Fibroblast of skin of abdomen (primary cell): ENCODE measurements at regions not wholly inside any gene's neighbourhood (a gene's known extent, or its start where the extent isn't known, plus 50 kb on each side); places are given as distances from the start of the nearest gene placed in this dataset.

Experiments used
- DNase-seq: peaks from one replicate; pipeline ENCODE4 v3.0.0-alpha.2; 2013

DNA sequence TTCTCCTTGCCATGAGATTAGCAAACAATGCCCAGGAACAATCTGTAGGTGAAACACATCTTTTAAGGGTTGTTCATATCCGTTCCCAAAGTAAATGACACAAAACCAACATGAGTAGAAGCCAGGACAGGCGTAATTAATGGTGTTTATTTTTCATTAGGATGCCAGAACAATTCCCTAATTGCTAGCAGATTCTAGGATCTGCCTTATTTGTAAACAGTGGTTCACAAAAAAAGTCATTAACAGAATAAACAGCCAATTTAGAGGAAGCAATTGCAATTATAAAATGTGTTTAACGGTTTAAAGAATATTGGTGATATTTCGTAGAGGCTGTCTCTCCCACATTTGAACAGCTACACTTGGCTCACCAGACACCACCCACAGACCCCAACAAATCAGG is 250.6 kb upstream of the GPR26 start:
- no peak for DNase-seq

GRCh38 chr10:123417414-123417813 is 248.7 kb upstream of the GPR26 start:
- DNase-seq: no peak

- no peak for DNase-seq
These were observed 244.7 kb upstream of the GPR26 start for GRCh38 chr10:123421461-123421860.

GRCh38 chr10:123422261-123422660 is 243.9 kb upstream of the GPR26 start:
- DNase-seq: no peak

GRCh38 chr10:123424537-123424936 is 241.6 kb upstream of the GPR26 start:
- DNase-seq: no peak

DNA sequence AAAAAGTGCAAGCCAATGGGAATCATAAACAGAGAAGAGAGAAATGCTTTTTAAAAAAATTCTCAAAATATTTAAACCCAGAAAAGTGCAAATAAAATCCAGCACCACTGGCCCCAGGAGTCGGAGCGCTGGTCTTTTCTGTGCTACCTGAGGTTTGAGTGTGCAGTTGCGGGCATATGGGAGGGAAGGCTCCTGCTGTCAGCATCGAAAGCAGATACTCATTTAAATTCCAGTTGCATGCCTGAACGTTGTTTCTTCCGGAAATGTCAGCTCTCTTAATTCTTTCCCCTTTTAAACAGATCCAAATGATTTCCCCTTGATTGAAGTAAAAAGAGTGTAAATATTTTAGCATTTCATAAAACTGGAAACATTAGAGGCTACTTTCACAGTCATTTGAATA is 240.5 kb upstream of the GPR26 start:
- DNase-seq: no peak

DNA sequence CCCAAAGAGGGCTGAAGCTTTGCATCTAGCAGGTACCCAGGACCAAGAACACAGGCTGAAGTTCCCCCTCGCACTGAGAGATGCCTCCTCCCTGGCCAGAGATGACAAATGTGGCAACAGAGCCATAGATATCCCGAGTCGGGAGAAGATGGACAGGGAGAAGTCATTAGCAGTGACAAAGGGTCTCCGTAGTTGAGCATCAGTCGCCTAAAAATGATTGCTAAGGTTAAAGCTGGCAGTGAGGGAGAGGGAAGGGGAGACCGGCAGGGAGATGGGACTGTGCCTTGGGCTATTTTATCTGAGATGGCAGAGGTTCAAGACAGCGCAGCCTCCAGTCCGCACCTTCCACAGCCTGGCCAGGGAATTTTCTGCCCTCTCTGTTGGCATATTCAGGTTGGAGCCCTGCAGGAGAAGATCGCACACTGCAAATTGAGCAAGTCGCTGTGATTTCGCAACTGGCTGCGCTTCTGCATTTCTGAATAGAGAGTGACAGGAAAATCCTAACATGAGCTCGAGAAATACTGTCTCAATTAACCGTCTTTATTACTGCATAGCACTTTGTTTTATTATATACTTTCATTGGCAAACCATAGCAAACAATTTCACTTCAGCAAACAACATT is 238.9 kb upstream of the GPR26 start:
- DNase-seq: no peak

- no peak for DNase-seq
These were observed 237.8 kb upstream of the GPR26 start for GRCh38 chr10:123428391-123428790.

DNA sequence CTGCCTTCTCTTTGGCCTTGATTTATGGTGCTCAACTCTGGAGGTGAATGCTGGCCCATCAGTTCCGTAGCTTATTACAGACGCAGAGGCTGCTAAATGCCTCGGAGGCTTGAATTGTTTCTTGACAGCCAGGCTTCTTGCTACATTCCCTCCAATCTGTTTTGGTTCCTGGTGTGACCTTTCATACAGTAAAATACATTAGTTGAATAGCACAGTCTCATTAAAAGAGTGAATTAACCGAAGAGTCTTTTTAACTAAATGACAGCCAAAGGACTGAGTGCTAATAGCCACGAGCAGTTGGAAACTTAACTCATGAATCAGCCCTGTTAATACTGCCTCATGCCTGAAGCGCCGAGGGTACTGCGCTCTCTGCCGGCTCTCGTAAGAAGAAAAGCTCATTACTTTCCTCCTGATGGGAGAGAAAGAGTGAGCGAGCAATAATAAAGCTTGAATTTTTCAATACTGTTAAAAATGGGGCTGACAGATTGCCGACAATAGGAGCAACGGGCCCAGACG is 236.4 kb upstream of the GPR26 start:
- DNase-seq: peak; percentile 14

GRCh38 chr10:123433539-123433938 is 232.6 kb upstream of the GPR26 start:
- no peak for DNase-seq

DNA sequence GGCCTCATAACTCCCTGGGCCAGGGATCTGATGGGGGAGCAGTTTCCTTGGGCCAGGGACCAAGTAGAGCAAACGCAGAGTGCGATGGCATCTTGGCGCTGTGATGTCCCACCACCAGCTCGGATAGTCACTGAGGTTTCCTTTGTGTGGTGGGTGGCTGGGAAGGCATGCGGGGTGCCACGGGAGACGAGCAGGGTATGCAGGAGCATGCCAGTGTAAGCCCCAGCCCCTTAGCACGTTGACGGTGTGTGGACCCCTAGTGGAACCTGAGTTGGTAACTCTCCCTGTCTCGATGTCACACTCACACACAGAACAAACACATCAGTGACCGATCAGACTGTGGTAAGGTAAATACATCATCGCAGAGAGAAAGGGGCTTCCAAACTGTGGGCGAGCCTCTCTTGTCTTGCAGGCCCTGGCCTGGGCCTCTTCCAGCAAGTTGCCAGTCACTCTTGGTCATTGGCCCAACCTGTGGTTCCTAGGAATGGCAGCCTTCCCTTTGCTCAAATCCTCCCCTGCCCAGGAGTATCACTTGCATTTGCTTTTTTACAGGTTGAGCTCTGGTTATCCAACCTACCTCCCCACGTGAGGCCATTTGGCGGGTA is 231.6 kb upstream of the GPR26 start:
- no peak for DNase-seq

- no peak for DNase-seq
These were observed 223.3 kb upstream of the GPR26 start for GRCh38 chr10:123442901-123443300.

GRCh38 chr10:123443924-123444323 is 222.2 kb upstream of the GPR26 start:
- DNase-seq: no peak

DNA sequence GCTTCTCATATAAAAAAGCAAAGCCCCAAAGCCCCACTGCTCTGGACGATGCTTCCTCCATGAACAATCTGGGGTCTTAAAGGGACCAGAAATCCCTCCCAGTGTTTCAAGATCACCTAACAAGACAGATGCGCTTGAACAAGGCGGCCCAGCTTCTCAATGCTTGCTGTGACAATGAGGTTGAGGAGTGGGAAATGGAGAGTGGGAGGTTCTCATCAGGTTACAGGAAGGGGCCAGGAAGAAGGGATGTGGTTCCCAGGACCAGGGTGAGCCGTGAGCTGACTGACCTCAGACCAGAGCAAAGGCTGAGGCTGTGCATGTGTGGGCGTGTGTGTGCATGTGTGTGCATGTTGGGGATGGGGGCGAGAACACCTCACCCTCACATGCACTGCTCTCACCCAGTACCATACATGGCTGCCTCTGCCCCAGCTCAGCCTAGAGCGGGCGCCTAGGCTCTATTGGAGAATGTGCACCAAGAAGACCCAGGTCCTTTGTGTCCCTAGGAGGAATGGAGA is 220.8 kb upstream of the GPR26 start:
- no peak for DNase-seq

DNA sequence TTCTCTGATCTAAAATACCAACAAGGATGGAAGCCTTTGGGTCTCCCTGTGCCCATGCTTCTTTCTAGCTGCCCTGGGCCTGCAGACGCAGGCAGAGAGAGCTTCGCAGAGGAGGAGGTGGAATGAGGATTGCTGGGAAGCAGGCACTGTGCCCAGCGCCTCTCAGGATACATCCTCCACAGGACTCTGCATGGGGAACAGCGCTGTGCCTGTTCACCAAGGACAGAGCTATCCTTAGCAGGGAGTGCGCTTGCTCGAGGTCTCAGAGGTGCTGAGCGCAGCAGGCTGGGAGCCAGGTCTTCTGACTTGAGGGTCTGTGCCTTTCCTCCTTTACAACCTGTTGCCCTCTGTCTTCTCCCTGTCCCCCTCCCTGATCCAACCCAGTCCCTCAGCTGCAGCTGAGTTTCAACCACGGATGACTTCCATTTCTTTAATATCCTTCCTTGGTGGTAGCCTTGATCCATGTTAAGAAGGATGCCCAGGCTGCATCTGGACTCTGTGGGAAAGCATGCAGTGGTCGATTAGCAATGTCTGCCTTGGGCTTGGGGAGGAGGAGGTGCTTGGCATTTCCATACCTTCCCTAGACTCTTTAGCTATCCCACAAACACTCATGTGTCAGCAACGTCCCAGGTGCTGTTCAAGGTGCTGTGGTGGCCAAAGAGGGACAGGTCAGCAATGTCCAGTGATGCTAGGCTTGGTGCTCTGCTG is 219.6 kb upstream of the GPR26 start:
- DNase-seq: no peak

GRCh38 chr10:123449234-123449962 is 216.8 kb upstream of the GPR26 start:
- DNase-seq: no peak

GRCh38 chr10:123450956-123451605 is 215.1 kb upstream of the GPR26 start:
- no peak for DNase-seq

- no peak for DNase-seq
These were observed 214.4 kb upstream of the GPR26 start for GRCh38 chr10:123451618-123452245.

- DNase-seq: no peak
These were observed 211.2 kb upstream of the GPR26 start for GRCh38 chr10:123454987-123455386.

GRCh38 chr10:123455861-123456260 is 210.3 kb upstream of the GPR26 start:
- DNase-seq: no peak

DNA sequence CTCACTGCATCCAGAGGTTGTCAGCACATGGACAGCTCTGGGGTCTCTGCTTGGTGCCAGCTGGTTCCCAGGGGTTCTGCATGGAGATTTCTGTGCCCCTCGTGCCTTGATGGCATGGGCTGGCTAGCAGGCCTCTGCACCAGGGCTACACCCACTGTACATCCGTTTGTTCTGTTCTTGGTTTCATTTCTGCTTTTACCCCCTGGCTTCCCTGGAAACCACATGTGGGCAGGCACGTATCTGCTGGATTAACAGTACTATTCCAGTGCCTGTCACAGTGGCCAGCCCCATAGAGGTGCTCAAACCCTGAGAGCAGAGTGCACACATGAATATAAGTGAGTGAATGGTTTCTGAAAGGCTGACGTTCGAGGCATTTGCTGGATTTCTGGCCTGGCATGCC is 207.2 kb upstream of the GPR26 start:
- no peak for DNase-seq
